ENCODE measurements at regions not wholly inside any gene's neighbourhood (a gene's known extent, or its start where the extent isn't known, plus 50 kb on each side); places are given as distances from the start of the nearest gene placed in this dataset.

DNA sequence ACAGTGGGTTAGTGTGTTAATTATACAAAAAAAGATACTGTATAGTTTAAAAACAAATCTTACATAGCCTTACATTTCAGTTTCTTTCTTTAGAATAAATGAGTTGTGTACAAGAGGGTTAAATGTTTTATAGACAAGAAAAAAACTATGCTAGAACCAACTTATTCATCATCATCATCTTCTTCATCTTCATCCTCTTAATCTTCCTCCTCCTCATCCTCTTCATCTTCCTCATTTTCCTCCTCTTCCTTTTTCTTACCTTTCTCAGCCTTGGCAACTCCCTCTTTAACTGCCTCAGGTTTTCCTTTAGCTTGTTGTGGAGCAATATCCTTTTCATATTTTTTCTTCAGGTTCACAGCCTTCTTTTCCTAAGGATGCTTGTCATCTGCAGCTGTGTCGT lies 53.7 kb downstream of the RPS12 start:
- no peak for DNase-seq (ENCODE audit: low read depth in 3 of 3, low spot score in 1 of 3)

DNA sequence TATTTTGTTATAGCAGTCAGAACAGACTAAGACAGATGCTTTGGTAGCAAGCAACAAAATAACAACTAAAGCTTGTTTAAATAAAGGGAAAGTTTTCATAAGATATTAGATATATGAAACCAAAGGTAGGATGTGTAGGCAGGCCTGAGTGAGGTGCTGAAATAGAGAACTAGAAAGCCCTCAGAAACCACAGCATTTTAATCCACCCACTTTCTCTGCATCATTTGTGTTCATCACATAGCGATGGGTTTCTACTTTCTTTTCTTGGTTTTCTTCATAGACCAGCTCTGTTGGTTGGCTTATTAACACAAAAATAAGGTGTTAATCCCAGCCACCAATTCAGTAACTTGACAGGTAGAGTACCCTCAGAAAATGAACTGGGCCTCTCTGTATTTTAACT lies 58.6 kb downstream of the RPS12 start:
- no peak for DNase-seq (ENCODE audit: low read depth in 3 of 3, low spot score in 1 of 3)

DNA sequence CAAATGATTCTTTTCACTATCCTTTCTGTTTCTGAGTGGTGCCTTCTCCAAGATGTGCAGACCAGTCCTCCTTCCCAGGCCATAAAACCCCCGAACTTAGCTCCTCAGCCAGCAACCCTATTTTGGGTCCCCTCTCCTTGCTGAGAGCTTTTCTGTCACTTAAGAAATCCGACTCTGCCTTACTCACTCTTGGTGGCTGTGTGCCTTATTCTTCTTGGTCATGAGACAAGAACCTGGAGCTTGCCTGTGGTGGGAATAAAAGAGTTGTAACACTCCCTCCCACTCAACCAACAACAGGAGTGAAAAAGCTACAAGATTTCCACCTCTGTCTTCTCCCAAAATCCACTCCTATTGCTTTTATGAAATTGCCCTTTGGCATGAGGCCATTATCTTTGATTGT lies 62.6 kb downstream of the RPS12 start:
- no peak for DNase-seq (ENCODE audit: low read depth in 3 of 3, low spot score in 1 of 3)

DNA sequence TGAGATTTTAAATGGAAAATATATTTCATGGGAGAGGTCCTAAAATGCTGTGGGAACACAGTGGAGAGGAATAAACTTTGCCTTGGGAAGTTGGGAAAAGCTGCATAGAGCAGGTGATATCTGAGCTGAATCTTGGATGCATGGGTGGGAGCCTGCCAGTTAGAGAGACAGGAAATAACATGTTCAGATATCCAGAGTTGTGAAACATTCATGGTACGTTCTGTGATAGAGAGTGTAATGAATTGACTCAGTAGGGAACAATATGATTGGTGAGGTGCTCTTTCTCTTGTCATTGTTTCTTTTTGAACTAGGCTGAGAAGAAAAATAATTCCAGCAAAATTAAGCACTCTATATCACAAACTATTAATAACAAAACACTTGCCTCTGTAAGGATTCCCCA lies 72.8 kb downstream of the RPS12 start:
- no peak for DNase-seq (ENCODE audit: low read depth in 3 of 3, low spot score in 1 of 3)

DNA sequence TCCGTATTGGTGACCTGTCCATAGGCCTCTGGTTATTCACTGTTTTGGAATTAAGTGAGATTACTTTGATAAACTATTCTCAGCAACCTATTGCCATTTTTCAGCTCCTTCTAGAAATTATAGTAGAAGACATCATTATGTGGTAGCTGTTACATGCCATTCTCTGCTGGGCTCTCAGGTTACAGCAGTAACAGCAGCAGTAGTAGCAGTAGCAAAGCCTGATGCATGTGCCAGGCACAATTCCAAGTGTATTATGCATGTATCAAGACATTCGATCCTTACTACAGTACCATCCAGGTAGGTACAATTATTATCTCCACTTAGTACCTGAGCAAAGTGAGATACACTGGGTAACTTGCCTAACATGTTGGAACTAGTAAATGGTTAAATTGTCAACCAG lies 74.3 kb downstream of the RPS12 start:
- no peak for DNase-seq (ENCODE audit: low read depth in 3 of 3, low spot score in 1 of 3)

DNA sequence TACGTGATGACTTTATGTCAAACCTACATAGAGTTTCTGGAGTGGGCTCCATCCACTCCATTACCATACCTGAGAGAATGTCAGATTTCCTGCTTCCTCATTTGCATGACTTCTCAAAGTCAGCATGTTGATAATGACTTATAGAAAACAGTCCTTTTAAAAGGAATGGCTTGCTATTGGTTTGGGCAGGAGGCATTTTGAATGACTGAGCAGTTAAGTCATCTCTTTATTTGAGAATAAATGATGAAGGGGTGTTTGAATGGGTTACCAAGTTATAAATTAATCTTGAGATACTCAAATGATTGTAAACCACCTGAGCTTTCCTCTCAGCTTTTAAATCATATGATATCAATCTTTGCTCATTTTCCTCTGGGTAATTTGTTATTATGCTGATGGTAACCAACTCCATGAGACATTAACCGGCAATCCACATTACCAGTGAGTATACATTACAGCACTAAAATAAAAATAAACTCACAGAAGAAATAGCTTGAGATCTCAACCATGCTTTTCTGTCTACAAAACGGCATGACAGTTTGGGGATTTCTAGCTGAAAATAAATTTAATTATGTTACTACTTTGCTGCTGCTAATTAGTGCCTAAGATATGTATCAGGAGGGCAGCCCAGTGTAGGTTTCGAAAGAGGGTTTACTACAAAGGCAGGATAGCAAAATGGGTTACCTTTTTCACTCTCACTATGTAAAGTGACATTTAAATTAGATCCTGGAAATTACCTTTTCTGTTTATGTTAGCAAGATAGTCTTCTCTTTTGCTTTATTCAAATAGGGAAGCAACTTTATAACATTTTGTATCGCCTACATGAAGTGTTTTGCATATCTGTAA lies 78.8 kb downstream of the RPS12 start:
- DNase-seq (ENCODE audit: low read depth in 3 of 3, low spot score in 1 of 3): no peak

DNA sequence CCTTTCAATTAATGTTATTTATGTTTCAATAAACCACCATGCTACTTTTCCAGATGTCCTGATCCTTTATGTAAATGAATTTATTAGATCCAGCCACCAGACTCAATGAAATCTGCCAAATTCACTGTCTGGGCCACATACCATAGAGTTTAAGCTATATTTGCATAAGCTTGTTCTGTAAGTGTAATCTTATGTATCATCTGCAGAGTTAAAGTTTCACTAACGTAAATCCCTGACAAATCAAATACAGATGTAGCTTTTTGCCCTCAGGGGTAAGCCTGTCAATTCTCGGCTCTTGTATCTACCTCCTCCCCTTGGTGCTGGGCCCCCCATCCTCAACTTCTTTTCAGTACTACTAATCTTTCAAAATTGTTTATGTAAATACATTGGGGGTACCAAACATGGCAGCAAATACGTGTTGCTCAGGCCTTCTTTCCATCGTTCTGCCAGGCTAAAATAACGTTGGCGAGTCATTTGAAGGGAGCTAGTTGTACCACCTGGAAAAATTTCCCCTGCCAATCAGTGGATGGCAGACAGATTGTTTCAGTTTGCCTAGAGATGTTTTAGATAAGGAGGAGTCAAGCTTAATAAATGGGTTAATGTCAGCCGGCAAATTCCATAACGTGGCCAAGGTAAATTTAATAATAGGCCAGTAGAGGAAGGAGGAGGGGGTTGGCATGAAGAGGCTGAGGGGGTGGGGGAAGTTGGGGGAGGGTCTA lies 79.6 kb downstream of the RPS12 start:
- no peak for DNase-seq (ENCODE audit: low read depth in 3 of 3, low spot score in 1 of 3)

DNA sequence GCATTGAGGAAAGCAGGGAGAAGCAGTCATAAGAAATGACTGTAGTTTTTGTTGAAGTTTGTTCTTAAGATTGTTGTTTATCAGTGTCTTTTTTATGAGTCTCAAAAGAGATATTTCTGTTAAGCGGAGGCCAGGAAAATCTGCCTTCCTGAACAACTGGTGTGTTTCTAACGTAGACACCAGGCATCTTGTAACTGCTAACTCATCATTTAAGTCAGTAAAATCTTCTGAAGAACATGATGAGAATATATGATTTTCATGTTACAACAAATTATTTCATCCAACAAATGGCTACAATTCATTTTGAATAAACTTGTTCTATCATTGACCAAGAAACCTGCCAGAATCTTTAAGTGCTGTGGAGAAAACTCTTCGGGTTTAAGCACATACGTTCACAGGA lies 84.0 kb downstream of the RPS12 start:
- DNase-seq (ENCODE audit: low read depth in 3 of 3, low spot score in 1 of 3): no peak

DNA sequence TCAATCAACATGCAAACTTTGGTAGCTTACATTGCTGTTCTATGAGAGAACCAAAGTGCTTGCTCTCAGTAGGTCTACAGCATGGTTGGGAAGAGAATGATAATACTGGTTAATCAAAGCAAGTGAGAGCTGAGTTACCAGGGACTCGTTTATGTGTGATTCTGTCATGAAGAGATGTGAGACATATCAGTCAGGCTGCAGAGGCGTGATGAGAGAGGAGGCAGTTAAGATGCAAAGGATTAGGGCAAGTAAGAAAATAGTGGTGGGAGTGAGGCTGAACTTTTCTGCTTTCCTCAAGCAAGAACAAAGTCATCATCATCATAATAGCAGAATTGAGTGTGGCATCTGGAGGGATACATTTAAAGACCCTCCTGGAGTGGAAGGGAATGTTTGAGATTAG lies 86.5 kb downstream of the RPS12 start:
- no peak for DNase-seq (ENCODE audit: low read depth in 3 of 3, low spot score in 1 of 3)

DNA sequence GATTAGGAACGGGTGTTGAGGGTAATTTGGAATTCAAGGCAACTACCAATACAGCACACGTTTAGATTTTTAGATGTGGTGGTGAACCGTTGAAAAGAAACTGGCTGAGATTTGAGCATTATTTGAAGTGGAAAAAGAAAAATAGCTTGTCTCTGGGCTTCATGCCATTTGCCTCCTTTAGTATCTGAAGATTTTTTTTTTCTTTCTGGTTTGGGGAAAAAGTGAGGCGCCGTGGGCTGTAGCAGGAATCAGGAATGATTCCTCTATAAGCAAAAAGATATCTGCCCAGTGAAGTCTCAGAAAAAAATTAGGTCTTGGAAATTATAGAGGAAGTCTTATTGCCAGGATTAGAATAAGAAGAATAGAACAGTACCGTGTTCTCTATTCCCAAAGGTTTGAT lies 88.5 kb downstream of the RPS12 start:
- DNase-seq (ENCODE audit: low read depth in 3 of 3, low spot score in 1 of 3): no peak

DNA sequence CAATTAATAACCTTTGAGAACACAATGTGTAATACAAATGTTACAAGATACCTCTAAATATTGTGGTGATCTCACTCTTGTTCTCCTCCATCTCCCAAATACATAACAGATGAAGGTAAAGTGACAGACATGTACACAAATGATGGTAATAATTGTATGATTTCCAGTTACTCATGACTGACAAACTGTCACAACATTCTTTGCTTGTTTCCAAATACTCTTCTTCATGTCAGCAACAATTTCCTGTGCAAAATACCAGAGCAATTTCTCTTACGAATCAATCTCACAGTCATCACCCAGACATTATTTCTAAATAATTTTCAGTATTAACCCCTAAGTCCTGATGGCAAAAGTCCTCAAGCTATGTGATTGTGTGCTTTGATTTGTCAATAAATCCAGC lies 92.9 kb downstream of the RPS12 start:
- no peak for DNase-seq (ENCODE audit: low read depth in 3 of 3, low spot score in 1 of 3)

DNA sequence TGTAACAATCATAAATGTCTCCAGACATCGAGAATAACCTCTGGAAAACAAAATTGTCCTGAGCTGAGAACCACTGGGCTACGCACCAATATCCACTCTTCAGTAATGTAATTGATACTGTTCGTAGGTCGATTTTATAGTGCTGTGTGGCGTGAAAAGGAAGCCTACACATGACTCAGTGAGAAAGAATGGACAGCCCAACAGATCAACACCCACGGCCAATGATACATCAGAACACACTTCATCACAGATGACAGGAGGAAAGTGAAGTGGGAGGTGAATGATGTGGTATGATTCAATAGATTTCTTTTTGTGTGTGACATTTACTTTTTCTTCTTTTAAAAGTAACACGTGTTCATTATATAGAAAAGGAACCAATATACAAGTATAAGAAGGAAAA lies 93.5 kb downstream of the RPS12 start:
- DNase-seq (ENCODE audit: low read depth in 3 of 3, low spot score in 1 of 3): no peak

DNA sequence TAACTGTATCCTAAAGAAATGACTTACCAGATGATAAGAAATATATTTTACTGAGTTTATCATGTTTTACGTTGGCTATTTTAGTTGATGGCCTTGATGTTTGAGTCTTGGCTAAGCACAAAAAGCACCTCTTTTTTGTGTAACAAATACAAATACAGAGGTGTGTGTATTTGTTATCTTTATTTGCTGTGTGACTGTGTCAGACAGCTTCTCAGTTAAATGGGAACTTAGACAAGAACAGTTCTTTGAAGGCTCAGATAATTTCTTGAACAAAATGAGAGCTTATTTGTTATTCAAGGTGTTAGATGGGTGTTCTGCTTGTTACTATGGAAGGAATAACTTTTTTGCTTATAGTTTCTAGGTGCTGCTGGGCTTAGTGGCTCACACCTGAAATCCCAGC lies 95.4 kb downstream of the RPS12 start:
- no peak for DNase-seq (ENCODE audit: low read depth in 3 of 3, low spot score in 1 of 3)

DNA sequence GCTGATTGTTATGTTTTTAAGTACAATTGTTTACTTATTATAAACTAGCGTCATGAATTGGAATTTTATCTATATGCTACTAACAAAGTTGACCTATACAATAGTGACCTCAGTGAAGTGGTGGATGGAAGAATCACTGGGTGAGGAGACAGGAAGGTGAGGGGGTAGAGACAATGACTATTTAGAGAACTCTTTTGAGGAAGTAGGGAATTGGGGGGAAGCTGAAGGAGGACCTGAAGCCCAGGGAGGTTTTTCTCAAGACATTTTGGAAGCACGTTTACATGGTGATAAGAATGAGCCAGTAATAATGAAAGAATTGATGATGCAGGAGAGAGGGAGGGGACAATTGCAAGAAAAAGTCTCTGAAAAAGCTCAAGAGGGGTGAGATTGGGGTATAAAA lies 96.4 kb downstream of the RPS12 start:
- DNase-seq (ENCODE audit: low read depth in 3 of 3, low spot score in 1 of 3): no peak

DNA sequence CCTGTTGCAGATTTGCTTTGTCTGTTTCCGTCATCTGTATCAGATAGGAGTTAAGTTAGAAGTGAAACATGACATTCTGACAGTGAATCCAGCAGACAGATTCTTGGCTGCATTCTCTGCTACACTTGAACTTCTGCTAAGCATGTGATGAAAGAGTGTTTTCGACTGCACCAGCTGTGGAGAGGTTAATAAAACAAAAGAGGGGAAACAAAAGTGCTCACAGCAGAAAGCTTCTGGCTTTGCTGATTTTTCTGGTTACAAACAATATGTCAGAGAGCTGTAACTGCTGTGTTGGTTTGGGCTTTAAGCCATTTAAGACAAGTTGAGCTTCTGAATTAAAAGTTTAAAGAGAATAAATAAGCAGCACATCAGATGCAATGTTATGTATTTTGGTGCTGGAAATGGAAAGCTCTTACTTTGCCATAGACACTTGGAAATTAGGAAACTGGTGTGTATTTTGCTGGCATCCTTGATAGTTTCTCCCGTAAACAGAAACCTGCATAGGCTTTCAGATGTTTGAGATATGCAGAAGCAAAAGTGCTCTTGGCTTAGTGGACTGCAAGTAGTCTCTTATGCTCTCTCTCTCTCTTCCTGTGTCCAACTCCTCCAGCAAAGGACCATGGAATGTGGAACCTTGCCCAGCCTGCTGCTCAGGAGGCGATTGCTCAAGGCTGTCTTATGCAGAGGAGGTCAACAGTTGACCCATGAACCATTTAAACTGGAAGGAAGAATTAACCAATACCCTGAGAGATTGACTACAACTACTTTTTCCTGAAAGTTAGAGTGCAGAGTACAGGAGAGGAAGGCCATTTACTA lies 104.9 kb downstream of the RPS12 start:
- DNase-seq (ENCODE audit: low read depth in 3 of 3, low spot score in 1 of 3): no peak

DNA sequence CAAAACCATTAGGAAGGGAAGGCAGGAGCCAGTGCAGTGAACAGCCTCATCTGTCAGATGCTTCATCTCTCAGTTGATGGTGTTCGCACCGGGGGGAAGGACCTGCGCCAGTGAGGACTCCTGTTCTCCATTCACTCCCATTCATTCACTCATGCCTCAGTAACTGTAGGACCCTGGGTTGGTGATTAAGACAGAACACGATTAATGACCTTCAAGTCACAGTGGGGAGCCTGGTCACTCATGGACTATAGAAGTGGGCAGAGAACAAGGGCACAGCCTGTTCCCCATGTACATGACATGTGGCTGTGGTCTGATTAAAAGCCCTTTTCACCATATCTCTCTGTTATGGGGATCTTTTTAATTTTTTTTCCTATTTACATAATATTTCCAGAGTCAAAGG lies 113.3 kb downstream of the RPS12 start:
- DNase-seq (ENCODE audit: low read depth in 3 of 3, low spot score in 1 of 3): no peak

DNA sequence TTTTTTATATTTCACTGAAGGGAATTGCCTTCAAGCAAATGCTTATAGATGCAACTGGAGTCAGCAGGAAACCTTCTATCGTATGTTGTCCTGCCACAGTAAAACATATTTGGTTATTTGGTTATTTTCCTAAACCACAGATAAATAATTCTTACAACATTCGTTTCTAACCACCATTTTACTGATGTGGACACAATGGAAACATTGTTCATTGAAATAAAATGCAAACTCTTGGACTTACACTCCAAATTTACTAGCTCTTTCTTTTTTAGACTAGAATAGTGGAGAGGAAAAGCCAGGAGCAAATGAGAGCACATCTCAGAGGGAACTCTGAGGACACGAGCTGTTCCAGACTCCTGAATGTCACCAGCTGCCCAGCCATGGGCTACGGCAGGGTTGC lies 114.8 kb downstream of the RPS12 start:
- DNase-seq (ENCODE audit: low read depth in 3 of 3, low spot score in 1 of 3): no peak

DNA sequence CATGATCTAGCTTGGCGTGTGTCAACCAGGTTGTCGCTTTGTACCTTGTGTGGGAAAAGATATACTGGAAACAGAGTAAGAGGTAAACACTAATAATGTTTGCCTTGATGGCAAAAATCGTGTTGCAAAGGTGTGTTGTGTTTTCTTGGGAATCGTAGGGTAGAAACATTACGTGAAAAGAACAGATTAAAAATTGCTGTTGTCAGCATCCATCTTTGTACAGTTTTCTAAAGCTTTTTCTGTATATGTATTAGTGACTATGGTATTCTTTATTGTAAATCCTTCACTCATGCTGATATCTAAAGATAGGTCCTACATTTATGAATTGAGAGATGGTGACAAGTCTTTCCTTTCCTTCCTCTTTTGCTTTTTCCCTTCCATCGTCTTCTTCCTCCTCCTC lies 116.9 kb downstream of the RPS12 start:
- DNase-seq (ENCODE audit: low read depth in 3 of 3, low spot score in 1 of 3): no peak

DNA sequence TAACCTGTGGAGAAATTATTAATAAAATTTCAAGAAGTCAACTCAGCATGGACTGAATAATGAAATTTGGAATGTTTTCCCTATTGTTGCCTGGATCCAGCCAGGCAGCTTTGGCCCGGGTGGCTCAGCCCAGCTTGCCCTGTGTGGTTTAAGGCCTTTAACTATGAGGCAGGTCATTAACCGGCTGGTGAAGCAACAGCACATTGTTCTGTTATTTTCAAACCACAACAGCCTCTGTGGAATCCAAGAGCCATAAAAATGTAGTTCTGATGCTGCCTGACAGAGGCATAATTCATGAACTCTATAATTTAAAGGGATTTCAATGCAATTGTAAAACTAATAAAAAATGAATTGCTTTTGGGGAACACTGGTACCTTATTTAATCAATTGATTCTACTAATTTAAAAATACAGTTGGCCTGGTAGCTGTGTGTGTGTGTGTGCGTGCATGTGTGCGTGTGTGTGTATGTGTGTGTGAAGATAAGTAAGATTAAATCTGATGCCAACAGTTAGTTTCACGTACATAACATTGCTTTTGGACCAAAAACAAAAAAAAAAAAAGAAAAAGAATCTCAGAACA lies 117.7 kb downstream of the RPS12 start:
- no peak for DNase-seq (ENCODE audit: low read depth in 3 of 3, low spot score in 1 of 3)

DNA sequence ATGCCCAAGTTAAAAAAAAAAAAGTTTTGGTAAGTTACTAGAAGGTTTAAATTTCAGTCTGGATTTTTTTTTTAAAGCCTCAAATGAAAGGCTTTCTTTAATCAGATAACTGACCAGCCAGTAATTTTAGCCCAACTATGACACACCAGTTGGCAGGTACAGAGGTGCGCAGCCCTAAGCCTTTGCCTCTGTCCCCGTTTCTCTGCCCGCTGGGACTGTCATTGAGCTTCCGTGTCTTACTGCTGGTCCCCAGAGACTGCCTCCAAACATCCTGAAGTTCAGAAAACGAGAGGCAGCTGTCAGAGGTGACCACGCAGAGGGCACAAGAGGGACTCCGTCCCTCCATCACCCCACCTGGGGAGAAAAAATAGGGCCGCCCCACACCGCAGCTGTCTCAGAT lies 118.2 kb downstream of the RPS12 start:
- no peak for DNase-seq (ENCODE audit: low read depth in 3 of 3, low spot score in 1 of 3)

DNA sequence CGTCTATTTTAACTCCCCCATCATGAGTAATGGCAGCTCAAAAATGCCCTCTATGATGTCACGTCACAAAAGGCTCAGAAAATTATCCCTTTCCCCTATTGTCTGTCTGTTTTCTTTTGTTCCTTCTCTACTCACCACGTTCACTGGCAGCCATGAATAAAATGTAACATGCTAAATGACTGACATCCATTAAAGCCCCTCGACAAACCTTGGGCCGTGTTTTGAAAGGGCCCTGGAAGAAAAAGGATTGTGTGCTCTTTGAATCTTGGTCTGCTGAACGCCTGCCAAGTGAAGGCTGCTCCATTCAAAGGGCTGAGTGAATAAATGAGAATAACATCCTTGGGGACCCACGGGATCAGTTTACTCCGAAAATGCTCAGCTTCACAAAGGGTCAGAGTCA lies 118.7 kb downstream of the RPS12 start:
- DNase-seq (ENCODE audit: low read depth in 3 of 3, low spot score in 1 of 3): no peak

DNA sequence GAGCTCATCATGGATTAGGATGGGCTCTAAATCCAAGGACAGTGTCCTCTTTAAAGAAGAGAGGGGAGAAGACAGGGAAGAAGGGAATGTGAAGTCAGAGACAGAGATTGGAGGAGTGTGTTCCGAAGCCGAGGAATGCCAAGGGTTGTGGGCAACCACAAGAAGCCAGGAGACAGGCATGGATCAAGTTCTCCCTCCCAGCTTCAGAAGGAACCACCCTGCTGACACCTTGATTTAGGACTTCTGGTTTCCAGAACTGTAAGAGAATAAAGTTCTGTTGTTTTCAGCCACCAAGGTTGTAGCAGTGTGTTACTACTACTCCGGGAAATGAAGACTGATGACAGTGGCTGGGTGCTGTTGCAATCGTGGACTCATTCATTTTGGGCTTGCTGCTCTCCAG lies 120.1 kb downstream of the RPS12 start:
- DNase-seq (ENCODE audit: low read depth in 3 of 3, low spot score in 1 of 3): no peak
